Lower lobe of right lung (tissue), 2 donors: ENCODE measurements at regions not wholly inside any gene's neighbourhood (a gene's known extent, or its start where the extent isn't known, plus 50 kb on each side); places are given as distances from the start of the nearest gene placed in this dataset.

ENCODE experiments used
- ATAC-seq, 2 donors: fragments of 200-7000 bp; cut with Tn5 transposase; one replicate each; pipeline ENCODE4 v1.9.1; 2020 to 2022; ENCODE audit warnings: mild to moderate bottlenecking in 2 of 2, moderate library complexity in 2 of 2
- DNase-seq: peaks from one replicate; pipeline ENCODE4 v3.0.0-alpha.2; 2020
- H3K27ac ChIP-seq: fragments of 200-600 bp; one replicate; pipeline ENCODE4 v1.8.0; 2022
- H3K27me3 ChIP-seq: fragments of 200-600 bp; one replicate; pipeline ENCODE4 v1.8.0; 2022; ENCODE audit warnings: low read depth
- H3K36me3 ChIP-seq: fragments of 200-600 bp; one replicate; pipeline ENCODE4 v1.8.0; 2022; ENCODE audit warnings: mild to moderate bottlenecking
- H3K4me1 ChIP-seq: fragments of 200-600 bp; one replicate; pipeline ENCODE4 v1.8.0; 2022
- H3K4me3 ChIP-seq: fragments of 200-600 bp; one replicate; pipeline ENCODE4 v1.8.0; 2022; ENCODE audit warnings: mild to moderate bottlenecking
- H3K9me3 ChIP-seq: fragments of 200-600 bp; one replicate; pipeline ENCODE4 v1.8.0; 2022
- CTCF ChIP-seq: fragments of 200-600 bp; IDR thresholded peaks from one replicate; pipeline ENCODE4 v1.8.0; 2022; ENCODE audit warnings: antibody characterized with exemption, mild to moderate bottlenecking
- intact Hi-C: fragments of 100-400 bp; cut with DNase I; formaldehyde crosslinking; loops from one replicate; pipeline ENCODE4 v1.11.0; 2022
- donor health status: DM: no; HTN: yes; CAD: no; lungs with severe emphysema.

- Histone ChIP-seq H3K9me3 (no peaks in the 10 kb centered on the region), H3K4me1 (no peaks in the 10 kb centered on the region), H3K27me3 (peaks cover 10% of the 10 kb centered on the region), H3K36me3 (no peaks in the 10 kb centered on the region), H3K4me3 (no peak overlapping the region), H3K27ac (no peak overlapping the region)
- DNase-seq (no peak), ATAC-seq (no peak)
- intact Hi-C loops, result no loop called here
- no peak for TF ChIP-seq CTCF
These were observed 123.6 kb upstream of the PPP1R26 start for GRCh38 chr9:135356021-135356420.

GRCh38 chr9:135356796-135357195 lies 122.8 kb upstream of the PPP1R26 start:
- DNase-seq, result no peak
- H3K9me3 ChIP-seq, result no peaks in the 10 kb centered on the region
- intact Hi-C loops, result no loop called here

GRCh38 chr9:135357863-135358551 lies 121.6 kb upstream of the PPP1R26 start:
- peaks cover 6% of the 10 kb centered on the region for H3K27me3 ChIP-seq
- DNase-seq (no peak), ATAC-seq (no peak)
- no peak overlapping the region for H3K27ac ChIP-seq
- H3K4me3 ChIP-seq, result no peak overlapping the region
- no peak for TF ChIP-seq CTCF
- no peaks in the 10 kb centered on the region for H3K36me3 ChIP-seq
- H3K4me1 ChIP-seq, result no peaks in the 10 kb centered on the region
- intact Hi-C loops, result no loop called here
- H3K9me3 ChIP-seq, result no peaks in the 10 kb centered on the region

More at GRCh38 chr9:135356796-135357195, 122.8 kb upstream of the PPP1R26 start:
- H3K36me3 ChIP-seq, result no peaks in the 10 kb centered on the region
- TF ChIP-seq CTCF, result no peak
- H3K4me3 ChIP-seq, result no peak overlapping the region
- no peak overlapping the region for H3K27ac ChIP-seq
- no peaks in the 10 kb centered on the region for H3K4me1 ChIP-seq
- no peak for ATAC-seq
- H3K27me3 ChIP-seq, result peaks cover 6% of the 10 kb centered on the region

GRCh38 chr9:135358552-135358940 lies 121.0 kb upstream of the PPP1R26 start:
- no peak overlapping the region for H3K4me3 ChIP-seq
- no peak for TF ChIP-seq CTCF
- H3K4me1 ChIP-seq, result no peaks in the 10 kb centered on the region
- no peak for ATAC-seq
- H3K27ac ChIP-seq, result no peak overlapping the region
- DNase-seq, result no peak
- H3K36me3 ChIP-seq, result no peaks in the 10 kb centered on the region
- H3K9me3 ChIP-seq, result no peaks in the 10 kb centered on the region
- intact Hi-C loops, result no loop called here
- peaks cover 6% of the 10 kb centered on the region for H3K27me3 ChIP-seq

GRCh38 chr9:135359764-135360163 lies 119.8 kb upstream of the PPP1R26 start:
- Histone ChIP-seq H3K9me3 (no peaks in the 10 kb centered on the region), H3K27ac (no peak overlapping the region), H3K4me3 (no peak overlapping the region), H3K27me3 (peaks cover 6% of the 10 kb centered on the region), H3K36me3 (no peaks in the 10 kb centered on the region), H3K4me1 (no peaks in the 10 kb centered on the region)
- intact Hi-C loops, result no loop called here
- ATAC-seq (no peak), DNase-seq (no peak)
- TF ChIP-seq CTCF, result no peak
